Activated CD8-positive, alpha-beta T cell treated with anti-CD3 and anti-CD28 coated beads for 36 hours (primary cell): ENCODE measurements at regions not wholly inside any gene's neighbourhood (a gene's known extent, or its start where the extent isn't known, plus 50 kb on each side); places are given as distances from the start of the nearest gene placed in this dataset.
A peak's percentile ranks its signal among the peaks of the same experiment; 100 is the strongest.
"Not testable (repeated sequence)": the region's sequence is repeated elsewhere in the genome, so short reads cannot be mapped to it uniquely, and the experiment has no call there.

Experiments used
- ATAC-seq: fragments of 200-7000 bp; cut with Tn5 transposase; one replicate; pipeline ENCODE4 v1.10.0; 2021; ENCODE audit warnings: mild to moderate bottlenecking, moderate library complexity
- CTCF ChIA-PET: fragments of 350-600 bp; sonication (Branson Sonifier 250); formaldehyde crosslinking; loops from one replicate; lab custom pipeline; 2021; ENCODE audit warnings: antibody characterized with exemption; lab: Charles Lee
- POLR2A ChIA-PET: fragments of 350-600 bp; sonication (Branson Sonifier 250); formaldehyde crosslinking; loops from one replicate; lab custom pipeline; 2021; ENCODE audit warnings: antibody characterized with exemption; lab: Charles Lee
- DNase-seq: peaks from one replicate; pipeline ENCODE4 v3.0.0-alpha.2; 2020
- H3K27ac Mint-ChIP-seq: one replicate; pipeline ENCODE4 v1.8.0; 2021; ENCODE audit warnings: mild to moderate bottlenecking, mixed read lengths
- H3K27me3 Mint-ChIP-seq: one replicate; pipeline ENCODE4 v1.8.0; 2021; ENCODE audit warnings: mixed read lengths
- H3K36me3 Mint-ChIP-seq: one replicate; pipeline ENCODE4 v1.8.0; 2021; ENCODE audit warnings: low read depth, mixed read lengths
- H3K4me1 Mint-ChIP-seq: one replicate; pipeline ENCODE4 v1.8.0; 2021; ENCODE audit warnings: low read depth, mixed read lengths
- H3K4me3 Mint-ChIP-seq: one replicate; pipeline ENCODE4 v1.8.0; 2021; ENCODE audit warnings: mild to moderate bottlenecking, moderate library complexity, mixed read lengths
- H3K9me3 Mint-ChIP-seq: one replicate; pipeline ENCODE4 v1.8.0; 2021; ENCODE audit warnings: mixed read lengths
- intact Hi-C: fragments of 100-400 bp; cut with micrococcal nuclease; formaldehyde crosslinking; loops from one replicate; pipeline ENCODE4 v1.10.0; 2022
- TF ChIP-seq, protein P1 (sequence below): fragments of 200-600 bp; IDR thresholded peaks from one replicate; pipeline ENCODE4 v1.8.0; 2022; ENCODE audit warnings: antibody characterized with exemption, mild to moderate bottlenecking

- no peak for DNase-seq
- CTCF ChIA-PET = interaction anchor here (1.8 kb wide), 1 partner anchor 20 kb away, joined by 5 read pairs; no protein-coding TSS in a partner anchor
- ATAC-seq = no peak
- intact Hi-C loops = no loop called here
- peaks cover 3% of the 10 kb centered on the region for H3K27me3 Mint-ChIP-seq
- H3K4me3 Mint-ChIP-seq = no peak overlapping the region
- H3K9me3 Mint-ChIP-seq = peaks cover 4% of the 10 kb centered on the region
- no peaks in the 10 kb centered on the region for H3K4me1 Mint-ChIP-seq
- TF ChIP-seq, protein P1, sequence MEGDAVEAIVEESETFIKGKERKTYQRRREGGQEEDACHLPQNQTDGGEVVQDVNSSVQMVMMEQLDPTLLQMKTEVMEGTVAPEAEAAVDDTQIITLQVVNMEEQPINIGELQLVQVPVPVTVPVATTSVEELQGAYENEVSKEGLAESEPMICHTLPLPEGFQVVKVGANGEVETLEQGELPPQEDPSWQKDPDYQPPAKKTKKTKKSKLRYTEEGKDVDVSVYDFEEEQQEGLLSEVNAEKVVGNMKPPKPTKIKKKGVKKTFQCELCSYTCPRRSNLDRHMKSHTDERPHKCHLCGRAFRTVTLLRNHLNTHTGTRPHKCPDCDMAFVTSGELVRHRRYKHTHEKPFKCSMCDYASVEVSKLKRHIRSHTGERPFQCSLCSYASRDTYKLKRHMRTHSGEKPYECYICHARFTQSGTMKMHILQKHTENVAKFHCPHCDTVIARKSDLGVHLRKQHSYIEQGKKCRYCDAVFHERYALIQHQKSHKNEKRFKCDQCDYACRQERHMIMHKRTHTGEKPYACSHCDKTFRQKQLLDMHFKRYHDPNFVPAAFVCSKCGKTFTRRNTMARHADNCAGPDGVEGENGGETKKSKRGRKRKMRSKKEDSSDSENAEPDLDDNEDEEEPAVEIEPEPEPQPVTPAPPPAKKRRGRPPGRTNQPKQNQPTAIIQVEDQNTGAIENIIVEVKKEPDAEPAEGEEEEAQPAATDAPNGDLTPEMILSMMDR = no peak
- no peak overlapping the region for H3K27ac Mint-ChIP-seq
- no peaks in the 10 kb centered on the region for H3K36me3 Mint-ChIP-seq
- POLR2A ChIA-PET = no interaction called here
These were observed 102.3 kb upstream of the ZNF648 start for GRCh38 chr1:182163821-182164223.

GRCh38 chr1:182159443-182159842 lies 97.9 kb upstream of the ZNF648 start:
- no peak overlapping the region for H3K4me3 Mint-ChIP-seq
- TF ChIP-seq, protein P1 = no peak
- no peak for ATAC-seq
- peaks cover 2% of the 10 kb centered on the region for H3K27me3 Mint-ChIP-seq
- H3K36me3 Mint-ChIP-seq = no peaks in the 10 kb centered on the region
- H3K9me3 Mint-ChIP-seq = peaks cover 6% of the 10 kb centered on the region
- CTCF ChIA-PET = interaction anchor here (1.2 kb wide), 1 partner anchor 16 kb away, joined by 6 read pairs; no protein-coding TSS in a partner anchor
- intact Hi-C loops = no loop called here
- no peak overlapping the region for H3K27ac Mint-ChIP-seq
- DNase-seq = no peak
- H3K4me1 Mint-ChIP-seq = no peaks in the 10 kb centered on the region
- POLR2A ChIA-PET = no interaction called here

GRCh38 chr1:182157187-182157586 lies 95.7 kb upstream of the ZNF648 start:
- Mint-ChIP-seq H3K9me3 (peaks cover 6% of the 10 kb centered on the region), H3K27me3 (no peaks in the 10 kb centered on the region), H3K36me3 (no peaks in the 10 kb centered on the region), H3K4me1 (peaks cover 5% of the 10 kb centered on the region), H3K27ac (no peak overlapping the region), H3K4me3 (no peak overlapping the region)
- ChIA-PET CTCF (interaction anchor here (2.1 kb wide), 1 partner anchor 14 kb away, joined by 10 read pairs; no protein-coding TSS in a partner anchor), POLR2A (no interaction called here)
- ATAC-seq = no peak
- intact Hi-C loops = no loop called here
- no peak for DNase-seq
- TF ChIP-seq, protein P1 = no peak

GRCh38 chr1:182154425-182154824 lies 92.9 kb upstream of the ZNF648 start:
- POLR2A ChIA-PET, H3K9me3 Mint-ChIP-seq, CTCF ChIA-PET, H3K27ac Mint-ChIP-seq, H3K36me3 Mint-ChIP-seq, ATAC-seq, intact Hi-C loops, H3K4me1 Mint-ChIP-seq, H3K4me3 Mint-ChIP-seq, H3K27me3 Mint-ChIP-seq, DNase-seq: not testable (repeated sequence)

- Mint-ChIP-seq H3K36me3 (no peaks in the 10 kb centered on the region), H3K4me1 (peaks cover 21% of the 10 kb centered on the region), H3K27me3 (no peaks in the 10 kb centered on the region), H3K27ac (peak overlapping the region; percentile 52), H3K4me3 (no peak overlapping the region), H3K9me3 (no peaks in the 10 kb centered on the region)
- intact Hi-C loops = no loop called here
- CTCF ChIA-PET = interaction anchor here (0.9 to 1.9 kb wide), 4 partner anchors 64 to 248 kb away, joined by 3 to 5 read pairs (median 5); no protein-coding TSS in a partner anchor
- POLR2A ChIA-PET = no interaction called here
- TF ChIP-seq, protein P1 = no peak
- ATAC-seq = peak; percentile 82
- DNase-seq = peak; percentile 55
These were observed 88.0 kb upstream of the ZNF648 start for GRCh38 chr1:182149411-182149965.
